NT2/D1 (cell line): ENCODE measurements at regions not wholly inside any gene's neighbourhood (a gene's known extent, or its start where the extent isn't known, plus 50 kb on each side); places are given as distances from the start of the nearest gene placed in this dataset.

Experiments used
- SUZ12 ChIP-seq: IDR thresholded peaks from 2 replicates; pipeline ENCODE4 v1.6.1; 2011; ENCODE audit not compliant: insufficient read length, insufficient read depth; ENCODE audit errors: extremely low read depth
- YY1 ChIP-seq: IDR thresholded peaks from 2 replicates; pipeline ENCODE4 v1.6.1; 2011; ENCODE audit not compliant: insufficient read length, insufficient read depth
- ZNF274 ChIP-seq: IDR thresholded peaks from 2 replicates; pipeline ENCODE4 v1.6.1; 2011; ENCODE audit warnings: mild to moderate bottlenecking, low read depth, low read length

DNA sequence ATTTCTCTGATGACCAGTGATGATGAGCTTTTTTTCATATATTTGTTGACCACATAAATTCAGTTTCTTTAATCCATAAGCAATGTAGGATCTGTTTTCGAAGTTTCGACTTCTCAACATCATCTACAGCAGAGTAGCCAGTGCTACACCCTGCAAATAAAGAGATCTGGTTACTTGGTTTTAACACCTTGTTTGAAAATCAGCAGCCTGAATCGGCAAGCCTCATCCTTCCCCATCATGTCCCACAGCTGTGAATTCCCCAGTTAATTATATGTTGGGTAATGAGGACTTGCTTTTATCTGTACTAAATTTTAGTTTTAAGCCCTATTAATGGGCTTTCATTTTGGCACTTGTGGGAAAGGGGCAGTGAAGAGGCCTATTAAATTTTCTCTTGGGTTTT is 80.6 kb downstream of the BMP2 start:
- TF ChIP-seq YY1 (no peak), ZNF274 (no peak), SUZ12 (no peak)
